GM18508 (cell line): ENCODE measurements at regions not wholly inside any gene's neighbourhood (a gene's known extent, or its start where the extent isn't known, plus 50 kb on each side); places are given as distances from the start of the nearest gene placed in this dataset.
"Not testable (repeated sequence)": the region's sequence is repeated elsewhere in the genome, so short reads cannot be mapped to it uniquely, and the experiment has no call there.

Experiments used
- ATAC-seq: cut with Tn5 transposase; IDR thresholded peaks from one replicate; pipeline ENCODE4 v1.9.1; 2021; ENCODE audit warnings: moderate number of reproducible peaks; ENCODE audit not compliant: insufficient read depth, unreplicated experiment

GRCh38 chr12:127162307-127162706, 1104.7 kb upstream of the TMEM132C start:
- ATAC-seq = no peak

GRCh38 chr12:127162902-127163301, 1104.1 kb upstream of the TMEM132C start:
- ATAC-seq = peak; percentile 83

GRCh38 chr12:127165567-127166392, 1101.2 kb upstream of the TMEM132C start:
- no peak for ATAC-seq

GRCh38 chr12:127169321-127170181, 1097.4 kb upstream of the TMEM132C start:
- ATAC-seq = no peak

- no peak for ATAC-seq
Observed at GRCh38 chr12:127170226-127171180, 1096.5 kb upstream of the TMEM132C start.

GRCh38 chr12:127172861-127173260, 1094.1 kb upstream of the TMEM132C start:
- ATAC-seq = no peak

- not testable (repeated sequence) for ATAC-seq
Observed at GRCh38 chr12:127173971-127174370, 1093.0 kb upstream of the TMEM132C start.

- ATAC-seq = no peak
Observed at GRCh38 chr12:127174881-127175280, 1092.1 kb upstream of the TMEM132C start.

- ATAC-seq = no peak
Observed at GRCh38 chr12:127175361-127175760, 1091.6 kb upstream of the TMEM132C start.

GRCh38 chr12:127176804-127177203, 1090.2 kb upstream of the TMEM132C start:
- ATAC-seq = no peak

- ATAC-seq = no peak
Observed at GRCh38 chr12:127178052-127178451, 1088.9 kb upstream of the TMEM132C start.

GRCh38 chr12:127178463-127178862, 1088.5 kb upstream of the TMEM132C start:
- no peak for ATAC-seq

- no peak for ATAC-seq
Observed at GRCh38 chr12:127179176-127179575, 1087.8 kb upstream of the TMEM132C start.

GRCh38 chr12:127182018-127182417, 1085.0 kb upstream of the TMEM132C start:
- no peak for ATAC-seq

- ATAC-seq = no peak
Observed at GRCh38 chr12:127189992-127190391, 1077.0 kb upstream of the TMEM132C start.

- no peak for ATAC-seq
Observed at GRCh38 chr12:127191129-127191528, 1075.8 kb upstream of the TMEM132C start.

- ATAC-seq = no peak
Observed at GRCh38 chr12:127192391-127192790, 1074.6 kb upstream of the TMEM132C start.

GRCh38 chr12:127193341-127193740, 1073.6 kb upstream of the TMEM132C start:
- no peak for ATAC-seq

GRCh38 chr12:127194176-127194575, 1072.8 kb upstream of the TMEM132C start:
- no peak for ATAC-seq
